Activated T-helper 9 cell treated with anti-CD3 and anti-CD28 coated beads, Interleukin-2, amount 50 U/mL, for 16 hours (primary cell): ENCODE measurements at regions not wholly inside any gene's neighbourhood (a gene's known extent, or its start where the extent isn't known, plus 50 kb on each side); places are given as distances from the start of the nearest gene placed in this dataset.

Experiments used
- DNase-seq: peaks from one replicate; pipeline ENCODE4 v3.0.0-alpha.2; 2020; ENCODE audit warnings: low read depth

- DNase-seq = no peak
Observed at GRCh38 chr10:63862860-63863259, 341.7 kb downstream of the REEP3 start.

- DNase-seq = no peak
Observed at GRCh38 chr10:63865210-63865609, 344.0 kb downstream of the REEP3 start.

DNA sequence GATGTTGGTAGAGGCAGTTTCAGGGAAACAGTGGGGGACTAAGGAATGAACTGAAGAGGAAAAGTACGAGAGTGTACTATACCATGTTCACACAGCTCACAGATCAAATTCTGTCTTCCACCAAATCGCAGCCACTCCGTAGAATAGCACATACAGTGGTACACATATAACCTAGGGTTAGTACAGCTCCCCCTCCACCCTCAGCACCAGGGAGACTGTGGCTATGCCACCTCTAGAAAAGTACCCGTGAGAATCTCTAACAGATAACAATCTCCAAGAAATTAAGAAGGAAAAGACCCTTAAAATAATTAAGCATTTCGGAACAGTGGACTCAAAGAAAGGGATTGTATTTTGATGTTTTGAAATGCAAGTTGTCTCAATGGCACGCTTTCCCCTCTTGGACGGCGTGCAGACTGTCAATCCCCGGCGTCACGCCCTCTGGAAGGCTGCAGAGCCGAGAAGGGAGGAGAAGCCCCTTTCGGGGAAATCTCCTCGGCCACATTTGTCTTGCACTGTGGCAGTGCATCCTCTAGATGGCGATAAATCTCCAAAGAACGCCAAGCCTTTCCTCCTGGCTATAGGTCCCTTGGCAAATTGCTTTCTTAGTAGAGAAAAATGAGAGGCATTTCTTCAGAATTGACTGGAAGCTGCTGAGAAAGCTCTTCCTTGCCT, 345.0 kb downstream of the REEP3 start:
- DNase-seq = peak; percentile 2

DNA sequence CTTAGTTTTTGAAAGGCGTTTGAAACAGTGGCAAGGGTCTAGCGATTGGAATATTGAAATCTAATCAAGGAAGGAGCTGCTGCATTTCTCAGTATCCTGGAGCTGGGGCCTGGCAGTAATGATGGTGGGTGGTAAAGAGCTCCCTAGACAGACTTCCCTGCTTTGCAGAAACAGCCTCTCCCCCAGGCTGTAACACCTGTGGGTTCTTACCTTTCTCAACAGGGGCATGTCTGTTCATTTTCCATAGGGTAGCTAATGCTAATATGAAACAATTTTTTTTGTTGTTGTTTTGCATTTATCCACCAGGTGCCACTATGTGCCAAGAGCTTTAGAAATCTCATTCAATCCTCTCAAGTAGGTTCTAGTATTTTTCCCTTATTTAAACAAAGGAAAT, 345.5 kb downstream of the REEP3 start:
- DNase-seq = no peak

DNA sequence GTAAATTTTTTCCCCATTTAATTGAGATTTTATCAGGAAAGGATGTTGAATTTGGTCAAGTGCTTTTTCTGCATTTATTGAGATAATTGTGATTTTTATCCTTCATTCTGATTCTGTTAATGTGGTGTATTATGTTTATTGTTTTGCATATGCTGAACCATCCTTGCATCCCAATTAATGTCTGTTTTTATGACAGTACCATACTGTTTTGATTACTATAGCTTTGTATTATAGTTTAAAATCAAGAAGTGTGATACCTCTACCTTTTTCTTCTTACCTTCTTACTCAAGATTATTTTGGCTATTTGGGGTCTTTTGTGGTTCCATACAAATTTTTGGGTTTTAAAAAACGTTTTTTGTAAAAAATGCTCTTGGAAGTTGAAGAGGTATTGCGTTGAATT, 357.2 kb downstream of the REEP3 start:
- DNase-seq = no peak

- no peak for DNase-seq
Observed at GRCh38 chr10:63883861-63884260, 362.7 kb downstream of the REEP3 start.

- DNase-seq = no peak
Observed at GRCh38 chr10:63884426-63884825, 363.2 kb downstream of the REEP3 start.

DNA sequence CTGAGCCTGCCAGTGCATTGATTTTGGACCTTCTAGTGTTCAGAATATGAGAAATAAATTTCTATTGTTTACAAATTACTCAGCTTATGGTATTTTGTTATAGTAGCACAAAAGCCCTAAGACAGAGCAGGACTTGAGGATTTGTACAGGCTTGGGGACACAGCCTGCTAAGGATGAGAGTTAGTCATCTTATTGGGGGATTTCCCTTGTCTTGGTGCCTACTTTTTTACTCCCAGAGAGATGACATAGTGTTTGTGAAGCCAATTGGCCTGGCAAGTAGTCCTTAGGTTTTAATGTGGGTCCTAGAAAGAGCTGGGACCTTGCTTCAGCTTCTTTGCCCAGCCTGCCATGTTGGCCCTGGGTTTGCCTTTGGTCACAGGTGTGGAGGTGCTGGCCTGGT, 364.0 kb downstream of the REEP3 start:
- DNase-seq = no peak

DNA sequence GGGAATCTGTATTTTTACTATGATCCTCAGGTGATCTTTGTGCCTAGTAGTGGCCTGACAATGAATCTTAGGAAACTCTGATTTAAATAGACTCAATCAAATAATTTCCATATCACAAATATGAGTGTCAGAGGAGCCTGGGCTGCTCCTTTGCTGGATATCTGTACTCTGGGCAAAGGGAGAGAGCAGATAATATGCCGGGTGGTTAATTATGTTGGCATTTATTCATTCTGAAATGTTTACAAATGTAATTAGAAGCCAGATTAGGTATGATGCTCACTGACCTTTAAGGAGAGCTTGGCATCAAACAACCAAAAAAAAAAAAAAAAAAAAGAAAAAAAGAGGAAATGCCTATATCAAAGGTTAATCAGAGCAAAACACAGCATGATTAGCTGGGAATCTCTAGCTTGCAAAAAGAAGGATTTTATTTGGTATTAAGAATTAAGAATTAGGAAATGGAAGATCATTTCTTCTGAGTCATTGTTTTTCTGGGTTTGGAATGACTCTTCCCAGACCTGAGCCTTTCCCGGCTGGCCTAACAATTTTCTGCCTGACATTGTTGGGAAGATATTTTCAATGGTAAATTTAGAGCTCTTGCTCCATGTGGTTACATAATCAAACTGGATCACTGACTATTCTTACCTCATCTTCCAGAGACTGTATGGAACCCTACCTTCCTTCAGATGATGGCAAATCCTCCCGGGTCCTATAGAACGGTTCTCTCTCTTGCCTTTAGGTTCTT, 365.3 kb downstream of the REEP3 start:
- DNase-seq = no peak

DNA sequence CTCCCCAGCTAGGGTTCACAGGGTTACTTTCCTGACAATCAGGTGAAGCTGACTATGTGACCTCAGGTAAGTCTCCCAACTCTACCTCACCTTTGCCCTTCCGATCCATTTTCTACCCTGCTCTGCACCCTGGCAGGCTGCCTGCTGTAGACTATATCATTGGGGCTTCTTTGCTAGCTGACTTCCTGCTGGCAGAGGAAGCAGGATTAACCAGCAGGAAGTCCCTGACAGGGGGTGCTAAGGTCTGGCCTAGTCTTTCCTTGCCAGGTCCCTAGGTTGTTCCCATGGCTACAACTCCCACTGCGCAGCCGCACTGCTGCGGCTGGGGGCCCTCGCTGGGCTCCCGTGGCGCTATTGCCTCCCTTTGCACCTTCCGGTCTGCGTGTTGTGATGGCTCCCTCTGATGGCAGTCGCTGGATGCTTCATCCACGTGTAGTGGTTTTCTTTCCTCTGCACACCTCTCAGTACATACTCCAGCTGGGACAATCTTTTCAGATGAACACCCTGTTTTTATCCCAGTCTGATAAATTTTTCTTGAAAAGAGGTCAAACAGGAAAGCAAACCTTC, 365.9 kb downstream of the REEP3 start:
- no peak for DNase-seq

GRCh38 chr10:63887600-63888370, 366.6 kb downstream of the REEP3 start:
- no peak for DNase-seq

GRCh38 chr10:63889803-63890202, 368.6 kb downstream of the REEP3 start:
- no peak for DNase-seq

DNA sequence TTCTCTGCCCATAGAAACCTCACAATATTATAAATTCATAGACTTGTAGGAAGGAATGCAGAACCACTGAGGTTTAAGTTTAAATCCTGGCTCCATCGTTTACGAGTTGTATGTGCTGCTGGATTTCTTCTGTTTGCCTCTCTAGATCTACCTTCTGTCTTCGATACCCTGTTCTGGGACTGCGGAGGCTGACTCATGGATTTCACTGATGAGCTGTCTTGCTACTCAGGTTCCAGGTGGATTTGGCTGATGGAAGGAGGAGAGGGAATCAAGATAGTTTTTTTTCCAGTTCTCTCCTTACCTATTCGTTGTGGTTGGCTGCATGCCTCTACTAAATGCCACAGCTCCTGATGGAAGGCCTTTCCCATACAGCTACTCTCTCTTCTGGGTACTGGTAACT, 375.8 kb downstream of the REEP3 start:
- no peak for DNase-seq

GRCh38 chr10:63899673-63900300, 378.6 kb downstream of the REEP3 start:
- no peak for DNase-seq

- DNase-seq = no peak
Observed at GRCh38 chr10:63901228-63901627, 380.0 kb downstream of the REEP3 start.

DNA sequence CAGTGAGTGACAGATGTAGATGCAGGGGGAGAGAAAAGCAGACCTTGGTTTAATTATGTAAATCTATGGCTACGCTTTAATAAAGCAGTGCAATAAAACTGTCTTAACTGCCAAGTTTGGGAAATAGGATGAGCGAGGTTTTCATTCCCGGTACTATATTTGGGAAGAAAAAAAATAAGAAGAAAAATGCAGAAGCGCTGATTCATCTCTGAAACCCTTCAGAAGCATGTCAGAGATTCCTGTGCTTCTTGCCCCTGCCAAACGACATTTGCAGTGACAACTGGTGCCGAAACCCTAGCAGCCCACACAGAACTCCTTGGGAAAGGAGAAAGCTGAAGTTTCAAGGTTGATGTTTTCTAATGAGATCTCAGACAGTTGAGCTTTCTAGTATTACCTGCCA, 380.7 kb downstream of the REEP3 start:
- no peak for DNase-seq

GRCh38 chr10:63910806-63911205, 389.6 kb downstream of the REEP3 start:
- no peak for DNase-seq

- no peak for DNase-seq
Observed at GRCh38 chr10:63915240-63915639, 394.0 kb downstream of the REEP3 start.

GRCh38 chr10:63917363-63917762, 396.2 kb downstream of the REEP3 start:
- DNase-seq = no peak

DNA sequence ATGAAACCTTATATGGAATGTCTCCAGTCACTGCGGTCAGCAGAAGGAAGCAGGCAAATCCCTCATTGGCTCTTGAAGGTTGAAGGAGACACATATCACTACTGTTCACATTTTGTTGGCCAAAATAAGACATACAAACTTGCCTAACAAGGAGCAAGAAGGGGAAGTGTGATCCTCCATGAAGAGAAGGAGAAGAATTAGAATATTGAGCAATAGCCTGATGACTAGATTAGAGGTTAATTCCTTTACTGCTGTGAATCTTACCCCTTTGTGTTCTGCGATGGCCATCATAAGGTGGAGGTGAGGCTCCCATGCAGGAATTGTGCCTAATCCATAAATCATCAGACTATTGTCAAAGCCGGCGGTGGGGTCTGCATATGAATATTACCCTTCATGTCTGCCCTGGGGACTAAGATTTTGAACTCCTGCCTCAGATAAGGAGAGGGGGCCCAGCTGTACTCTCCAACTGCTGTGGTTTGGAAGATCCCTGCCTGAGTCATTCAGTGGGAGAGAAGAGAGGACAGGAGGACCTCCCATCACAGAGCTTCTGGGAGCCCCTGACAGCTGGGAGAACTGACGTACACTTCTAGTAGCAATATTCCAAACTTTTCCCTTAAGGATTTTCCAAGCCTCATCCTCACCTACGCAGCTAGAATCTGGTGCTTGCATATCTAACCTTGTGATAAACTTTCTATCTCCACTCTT, 398.5 kb downstream of the REEP3 start:
- DNase-seq = no peak

DNA sequence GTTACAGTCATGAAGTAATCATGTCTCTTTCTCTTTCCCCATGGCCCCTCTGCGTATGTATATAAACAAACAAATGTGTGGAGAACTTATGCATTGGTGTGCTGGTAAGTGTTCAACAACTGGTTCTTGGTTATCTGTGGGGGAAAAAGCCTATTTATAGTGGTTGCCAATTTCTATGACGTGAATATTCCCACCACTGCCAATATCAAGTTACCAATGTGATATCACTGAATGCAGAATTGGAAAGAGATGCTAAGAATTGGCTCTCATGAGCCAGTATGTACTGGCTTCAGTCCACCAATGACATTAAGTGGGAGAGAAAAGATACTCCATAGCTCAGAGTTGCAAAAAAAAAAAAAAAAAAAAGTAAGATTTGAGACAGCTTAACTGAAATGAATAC, 399.7 kb downstream of the REEP3 start:
- no peak for DNase-seq
